ENCODE measurements at regions not wholly inside any gene's neighbourhood (a gene's known extent, or its start where the extent isn't known, plus 50 kb on each side); places are given as distances from the start of the nearest gene placed in this dataset.
A peak's percentile ranks its signal among the peaks of the same experiment; 100 is the strongest.
"Not testable (repeated sequence)": the region's sequence is repeated elsewhere in the genome, so short reads cannot be mapped to it uniquely, and the experiment has no call there.

DNA sequence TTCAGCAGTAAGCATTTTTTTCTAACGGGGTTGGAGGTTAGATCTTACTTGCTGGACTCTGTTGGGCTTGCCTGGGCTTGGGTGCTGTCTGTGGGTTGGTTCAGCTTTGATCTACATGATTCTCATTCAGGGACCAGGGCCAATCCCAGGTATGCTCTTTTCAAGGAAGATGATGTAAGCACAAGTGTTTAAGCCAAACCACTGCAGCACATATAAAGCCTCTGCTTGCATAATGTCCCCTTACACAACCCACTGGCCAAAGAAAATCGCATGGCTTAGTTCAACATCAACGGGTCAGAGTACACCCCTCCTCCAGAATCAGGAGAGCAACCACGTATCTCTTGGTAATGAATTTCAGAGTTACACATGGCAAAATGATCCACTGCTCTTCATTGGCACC lies 83.9 kb downstream of the DNAJB9 start:
- H2BK120ac ChIP-seq (ENCODE audit: low read depth, low read length) = no peak overlapping the region
- H3K9ac ChIP-seq (ENCODE audit: low read length) = no peak overlapping the region
- H3K27me3 ChIP-seq (ENCODE audit: insufficient read depth, low read length, poor library complexity) = no peaks in the 10 kb centered on the region
- no peak overlapping the region for H4K5ac ChIP-seq (ENCODE audit: low read length)
- no peak overlapping the region for H3K4me3 ChIP-seq (ENCODE audit: low read length)
- no peak overlapping the region for H3K18ac ChIP-seq (ENCODE audit: low read length)
- no peak overlapping the region for H3K56ac ChIP-seq (ENCODE audit: low read length)
- H3K79me1 ChIP-seq (ENCODE audit: low read length) = no peaks in the 10 kb centered on the region
- no peak overlapping the region for H3K4me2 ChIP-seq (ENCODE audit: low read length)
- no peak overlapping the region for H4K8ac ChIP-seq (ENCODE audit: low read depth, low read length)
- no peak overlapping the region for H2BK5ac ChIP-seq (ENCODE audit: low read length)
- H3K4ac ChIP-seq (ENCODE audit: low read depth, low read length) = no peak overlapping the region
- no CpG with 5 or more reads among the region's 4 CpGs for WGBS (ENCODE audit: extremely low coverage, insufficient coverage, low lambda C conversion rate)
- no peaks in the 10 kb centered on the region for H3K4me1 ChIP-seq (ENCODE audit: control insufficient read depth, low read depth, low read length)
- no peak overlapping the region for H3K23ac ChIP-seq (ENCODE audit: low read length)
- H3K79me2 ChIP-seq (ENCODE audit: control insufficient read depth, insufficient read depth, low read length) = no peaks in the 10 kb centered on the region
- H2BK15ac ChIP-seq (replicated peaks; ENCODE audit: low read depth) = no peak overlapping the region
- DNase-seq = no peak
- H3K27ac ChIP-seq (ENCODE audit: low read depth, low read length) = no peak overlapping the region
- H3K36me3 ChIP-seq (ENCODE audit: control insufficient read depth, insufficient read depth, low read length) = no peaks in the 10 kb centered on the region
- no peak overlapping the region for H2AK5ac ChIP-seq (ENCODE audit: low read length)

DNA sequence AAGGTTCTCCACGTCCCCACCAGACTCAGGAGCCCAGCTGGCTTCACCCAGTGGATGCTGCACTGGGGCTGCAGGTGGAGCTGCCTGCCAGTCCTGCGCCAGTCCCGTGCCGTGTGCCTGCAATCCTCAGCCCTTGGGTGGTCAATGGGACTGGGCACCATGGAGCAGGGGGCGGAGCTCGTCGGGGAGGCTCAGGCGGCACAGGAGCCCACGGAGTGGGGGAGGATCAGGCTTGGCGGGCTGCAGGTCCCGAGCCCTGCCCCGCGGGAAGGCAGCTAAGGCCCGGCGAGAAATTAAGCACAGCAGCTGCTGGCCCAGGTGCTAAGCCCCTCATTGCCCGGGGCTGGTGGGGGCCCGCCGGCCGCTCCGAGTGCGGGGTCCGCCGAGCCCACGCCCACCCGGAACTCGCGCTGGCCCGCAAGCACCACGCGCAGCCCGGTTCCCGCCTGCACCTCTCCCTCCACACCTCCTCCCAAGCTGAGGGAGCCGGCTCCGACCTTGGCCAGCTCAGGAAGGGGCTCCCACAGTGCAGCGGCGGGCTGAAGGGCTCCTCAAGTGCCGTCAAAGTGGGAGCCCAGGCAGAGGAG lies 87.6 kb downstream of the DNAJB9 start:
- H2BK5ac ChIP-seq (ENCODE audit: low read length); H3K4me1 ChIP-seq (ENCODE audit: control insufficient read depth, low read depth, low read length); H3K79me2 ChIP-seq (ENCODE audit: control insufficient read depth, insufficient read depth, low read length); H3K56ac ChIP-seq (ENCODE audit: low read length); H3K9ac ChIP-seq (ENCODE audit: low read length); H4K8ac ChIP-seq (ENCODE audit: low read depth, low read length); H3K27ac ChIP-seq (ENCODE audit: low read depth, low read length); H3K79me1 ChIP-seq (ENCODE audit: low read length); H3K4me2 ChIP-seq (ENCODE audit: low read length); H3K27me3 ChIP-seq (ENCODE audit: insufficient read depth, low read length, poor library complexity); H2BK120ac ChIP-seq (ENCODE audit: low read depth, low read length); H3K18ac ChIP-seq (ENCODE audit: low read length); H3K23ac ChIP-seq (ENCODE audit: low read length); DNase-seq; H4K5ac ChIP-seq (ENCODE audit: low read length); H3K4me3 ChIP-seq (ENCODE audit: low read length); H3K4ac ChIP-seq (ENCODE audit: low read depth, low read length); H3K36me3 ChIP-seq (ENCODE audit: control insufficient read depth, insufficient read depth, low read length); H2BK15ac ChIP-seq (replicated peaks; ENCODE audit: low read depth); H2AK5ac ChIP-seq (ENCODE audit: low read length): not testable (repeated sequence)
- WGBS (ENCODE audit: extremely low coverage, insufficient coverage, low lambda C conversion rate) = no CpG with 5 or more reads among the region's 37 CpGs

DNA sequence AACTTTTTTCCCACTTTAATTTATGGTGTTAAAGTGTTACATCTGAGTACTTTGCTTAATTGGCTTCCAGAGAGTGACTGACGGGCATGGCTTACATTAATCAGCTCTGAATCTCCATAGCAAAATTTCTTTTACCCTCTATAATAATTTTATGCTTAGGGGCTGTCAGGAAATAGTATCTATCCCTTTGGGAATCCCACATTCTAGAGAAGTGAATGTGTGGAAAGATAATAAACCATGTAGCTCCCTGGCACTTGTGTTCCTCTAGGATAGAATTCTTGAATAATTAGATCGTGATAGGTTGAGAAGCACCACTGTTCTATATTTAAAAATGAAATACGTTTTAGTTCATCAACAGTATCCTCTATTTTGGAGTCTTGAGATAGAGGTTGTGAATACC lies 89.6 kb downstream of the DNAJB9 start:
- DNase-seq = no peak
- H3K4ac ChIP-seq (ENCODE audit: low read depth, low read length) = no peak overlapping the region
- no peak overlapping the region for H3K18ac ChIP-seq (ENCODE audit: low read length)
- no peaks in the 10 kb centered on the region for H3K79me1 ChIP-seq (ENCODE audit: low read length)
- H3K23ac ChIP-seq (ENCODE audit: low read length) = no peak overlapping the region
- no peak overlapping the region for H2BK120ac ChIP-seq (ENCODE audit: low read depth, low read length)
- H3K36me3 ChIP-seq (ENCODE audit: control insufficient read depth, insufficient read depth, low read length) = no peaks in the 10 kb centered on the region
- H3K27me3 ChIP-seq (ENCODE audit: insufficient read depth, low read length, poor library complexity) = no peaks in the 10 kb centered on the region
- H3K9ac ChIP-seq (ENCODE audit: low read length) = no peak overlapping the region
- H3K4me2 ChIP-seq (ENCODE audit: low read length) = no peak overlapping the region
- H3K4me1 ChIP-seq (ENCODE audit: control insufficient read depth, low read depth, low read length) = peaks cover 5% of the 10 kb centered on the region
- no peak overlapping the region for H3K56ac ChIP-seq (ENCODE audit: low read length)
- no peak overlapping the region for H3K4me3 ChIP-seq (ENCODE audit: low read length)
- no peak overlapping the region for H2BK5ac ChIP-seq (ENCODE audit: low read length)
- no peak overlapping the region for H3K27ac ChIP-seq (ENCODE audit: low read depth, low read length)
- no peak overlapping the region for H4K8ac ChIP-seq (ENCODE audit: low read depth, low read length)
- H2BK15ac ChIP-seq (replicated peaks; ENCODE audit: low read depth) = no peak overlapping the region
- no peak overlapping the region for H4K5ac ChIP-seq (ENCODE audit: low read length)
- no CpG with 5 or more reads among the region's 3 CpGs for WGBS (ENCODE audit: extremely low coverage, insufficient coverage, low lambda C conversion rate)
- H2AK5ac ChIP-seq (ENCODE audit: low read length) = no peak overlapping the region
- no peaks in the 10 kb centered on the region for H3K79me2 ChIP-seq (ENCODE audit: control insufficient read depth, insufficient read depth, low read length)

GRCh38 chr7:108659867-108660266 lies 90.2 kb downstream of the DNAJB9 start:
- Histone ChIP-seq H3K36me3 (ENCODE audit: control insufficient read depth, insufficient read depth, low read length) (no peaks in the 10 kb centered on the region), H3K27ac (ENCODE audit: low read depth, low read length) (no peak overlapping the region), H3K56ac (ENCODE audit: low read length) (no peak overlapping the region), H3K4me1 (ENCODE audit: control insufficient read depth, low read depth, low read length) (peaks cover 5% of the 10 kb centered on the region), H3K23ac (ENCODE audit: low read length) (no peak overlapping the region), H3K4me3 (ENCODE audit: low read length) (no peak overlapping the region), H2BK5ac (ENCODE audit: low read length) (no peak overlapping the region), H3K4me2 (ENCODE audit: low read length) (no peak overlapping the region), H3K27me3 (ENCODE audit: insufficient read depth, low read length, poor library complexity) (no peaks in the 10 kb centered on the region), H3K18ac (ENCODE audit: low read length) (no peak overlapping the region), H4K8ac (ENCODE audit: low read depth, low read length) (no peak overlapping the region), H3K4ac (ENCODE audit: low read depth, low read length) (no peak overlapping the region), H3K9ac (ENCODE audit: low read length) (no peak overlapping the region), H2BK15ac (replicated peaks; ENCODE audit: low read depth) (no peak overlapping the region), H2AK5ac (ENCODE audit: low read length) (no peak overlapping the region), H4K5ac (ENCODE audit: low read length) (no peak overlapping the region), H3K79me1 (ENCODE audit: low read length) (no peaks in the 10 kb centered on the region), H2BK120ac (ENCODE audit: low read depth, low read length) (no peak overlapping the region), H3K79me2 (ENCODE audit: control insufficient read depth, insufficient read depth, low read length) (no peaks in the 10 kb centered on the region)
- no peak for DNase-seq
- WGBS (ENCODE audit: extremely low coverage, insufficient coverage, low lambda C conversion rate) = no CpG with 5 or more reads among the region's 2 CpGs

GRCh38 chr7:108660465-108660864 lies 90.8 kb downstream of the DNAJB9 start:
- no peak overlapping the region for H4K8ac ChIP-seq (ENCODE audit: low read depth, low read length)
- no peaks in the 10 kb centered on the region for H3K36me3 ChIP-seq (ENCODE audit: control insufficient read depth, insufficient read depth, low read length)
- no peak overlapping the region for H3K4ac ChIP-seq (ENCODE audit: low read depth, low read length)
- H3K18ac ChIP-seq (ENCODE audit: low read length) = no peak overlapping the region
- no peaks in the 10 kb centered on the region for H3K27me3 ChIP-seq (ENCODE audit: insufficient read depth, low read length, poor library complexity)
- H3K4me1 ChIP-seq (ENCODE audit: control insufficient read depth, low read depth, low read length) = peaks cover 5% of the 10 kb centered on the region
- H3K4me2 ChIP-seq (ENCODE audit: low read length) = no peak overlapping the region
- H2BK120ac ChIP-seq (ENCODE audit: low read depth, low read length) = no peak overlapping the region
- peak; percentile 36 for DNase-seq
- no peak overlapping the region for H2BK15ac ChIP-seq (replicated peaks; ENCODE audit: low read depth)
- H3K56ac ChIP-seq (ENCODE audit: low read length) = no peak overlapping the region
- no peaks in the 10 kb centered on the region for H3K79me2 ChIP-seq (ENCODE audit: control insufficient read depth, insufficient read depth, low read length)
- no peaks in the 10 kb centered on the region for H3K79me1 ChIP-seq (ENCODE audit: low read length)
- no peak overlapping the region for H3K27ac ChIP-seq (ENCODE audit: low read depth, low read length)
- H2AK5ac ChIP-seq (ENCODE audit: low read length) = no peak overlapping the region
- no peak overlapping the region for H4K5ac ChIP-seq (ENCODE audit: low read length)
- H2BK5ac ChIP-seq (ENCODE audit: low read length) = no peak overlapping the region
- WGBS (ENCODE audit: extremely low coverage, insufficient coverage, low lambda C conversion rate) = no CpG with 5 or more reads among the region's 3 CpGs
- H3K4me3 ChIP-seq (ENCODE audit: low read length) = no peak overlapping the region
- no peak overlapping the region for H3K9ac ChIP-seq (ENCODE audit: low read length)
- H3K23ac ChIP-seq (ENCODE audit: low read length) = no peak overlapping the region

GRCh38 chr7:108662783-108663362 lies 93.2 kb downstream of the DNAJB9 start:
- Histone ChIP-seq H3K56ac (ENCODE audit: low read length) (no peak overlapping the region), H3K27me3 (ENCODE audit: insufficient read depth, low read length, poor library complexity) (no peaks in the 10 kb centered on the region), H2AK5ac (ENCODE audit: low read length) (no peak overlapping the region), H3K4me1 (ENCODE audit: control insufficient read depth, low read depth, low read length) (peaks cover 5% of the 10 kb centered on the region), H2BK15ac (replicated peaks; ENCODE audit: low read depth) (no peak overlapping the region), H3K79me1 (ENCODE audit: low read length) (no peaks in the 10 kb centered on the region), H3K79me2 (ENCODE audit: control insufficient read depth, insufficient read depth, low read length) (no peaks in the 10 kb centered on the region), H3K9ac (ENCODE audit: low read length) (no peak overlapping the region), H4K5ac (ENCODE audit: low read length) (no peak overlapping the region), H3K4ac (ENCODE audit: low read depth, low read length) (no peak overlapping the region), H2BK5ac (ENCODE audit: low read length) (no peak overlapping the region), H3K4me2 (ENCODE audit: low read length) (no peak overlapping the region), H3K36me3 (ENCODE audit: control insufficient read depth, insufficient read depth, low read length) (no peaks in the 10 kb centered on the region), H4K8ac (ENCODE audit: low read depth, low read length) (no peak overlapping the region), H3K4me3 (ENCODE audit: low read length) (no peak overlapping the region), H3K23ac (ENCODE audit: low read length) (no peak overlapping the region), H2BK120ac (ENCODE audit: low read depth, low read length) (no peak overlapping the region), H3K18ac (ENCODE audit: low read length) (peak overlapping the region; percentile 20), H3K27ac (ENCODE audit: low read depth, low read length) (no peak overlapping the region)
- WGBS (ENCODE audit: extremely low coverage, insufficient coverage, low lambda C conversion rate) = no CpG with 5 or more reads among the region's 4 CpGs
- peak; percentile 12 for DNase-seq

Data from mesendoderm (in vitro differentiated cells).